ENCODE measurements at regions not wholly inside any gene's neighbourhood (a gene's known extent, or its start where the extent isn't known, plus 50 kb on each side); places are given as distances from the start of the nearest gene placed in this dataset.
A peak's percentile ranks its signal among the peaks of the same experiment; 100 is the strongest.

DNA sequence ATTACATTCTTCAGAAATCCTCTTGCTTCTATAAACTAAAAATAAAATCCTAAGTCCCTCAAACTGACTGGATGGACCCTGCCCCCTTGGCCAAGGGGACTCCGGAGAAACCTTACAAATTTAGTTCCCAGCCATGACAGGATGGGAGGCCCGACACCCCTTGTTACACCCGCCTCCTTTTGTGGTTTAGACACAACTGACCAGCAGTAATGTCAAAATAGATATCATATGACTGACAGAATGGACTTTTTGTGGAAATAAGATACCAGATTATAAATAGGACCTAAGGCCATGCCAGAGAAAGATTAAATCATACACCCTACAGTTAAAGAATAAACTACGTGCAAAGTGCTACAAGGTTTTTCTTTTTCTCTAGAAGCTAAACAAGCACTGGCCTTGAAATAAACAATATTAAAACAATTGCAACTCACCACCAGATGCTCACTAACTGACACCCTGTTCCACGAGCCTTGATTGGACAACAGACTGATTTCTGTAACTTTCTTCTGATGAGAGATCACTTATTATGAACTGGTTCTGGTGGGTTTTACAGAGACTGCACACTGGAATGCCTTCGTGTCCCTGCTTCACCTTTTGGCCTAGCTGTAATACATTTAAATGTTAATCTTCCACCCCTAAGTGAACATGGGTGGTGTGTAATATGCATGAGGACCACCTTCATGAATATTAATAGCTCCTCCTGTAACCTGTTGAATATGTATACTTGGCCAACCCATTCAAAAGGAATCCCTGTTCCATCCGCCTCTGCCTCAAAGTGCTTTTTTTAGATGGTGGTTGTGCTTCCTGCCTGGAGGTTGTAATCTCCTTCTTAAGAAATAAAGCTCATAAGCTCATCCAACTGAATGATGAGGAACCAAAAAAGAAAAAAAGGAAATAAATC is 99.6 kb downstream of the ODF2L start:
- no peak for ATAC-seq
- no peak overlapping the region for H3K27ac Mint-ChIP-seq
- no peak overlapping the region for H3K4me3 Mint-ChIP-seq
- no peaks in the 10 kb centered on the region for H3K4me1 Mint-ChIP-seq
- H3K27me3 Mint-ChIP-seq: peaks cover 21% of the 10 kb centered on the region
- H3K36me3 Mint-ChIP-seq: no peaks in the 10 kb centered on the region
- peaks cover 8% of the 10 kb centered on the region for H3K9me3 Mint-ChIP-seq

GRCh38 chr1:86289746-86290145 is 106.4 kb downstream of the ODF2L start:
- no peak for ATAC-seq
- Mint-ChIP-seq H3K27ac (no peak overlapping the region), H3K4me3 (no peak overlapping the region), H3K36me3 (no peaks in the 10 kb centered on the region), H3K9me3 (peaks cover 10% of the 10 kb centered on the region), H3K27me3 (no peaks in the 10 kb centered on the region), H3K4me1 (no peaks in the 10 kb centered on the region)

DNA sequence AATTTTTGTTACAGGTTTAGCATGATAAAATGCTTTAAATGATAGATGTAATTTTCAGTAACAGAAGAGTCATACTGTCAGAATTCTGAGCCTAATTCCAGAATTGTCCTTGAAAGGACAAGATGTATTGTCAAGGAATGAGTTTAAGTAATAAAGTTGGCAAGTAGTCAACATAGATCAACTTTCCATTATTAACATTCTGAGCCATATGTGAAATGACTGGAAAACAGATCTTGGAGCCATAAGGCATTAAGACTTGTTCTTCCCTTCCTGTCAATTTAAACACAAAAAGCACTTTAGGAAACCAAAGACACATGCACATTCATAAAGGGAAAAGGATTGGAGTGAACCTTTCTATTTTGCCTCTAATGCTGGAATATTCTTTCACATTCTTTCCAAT is 107.0 kb downstream of the ODF2L start:
- H3K4me1 Mint-ChIP-seq: no peaks in the 10 kb centered on the region
- no peak for ATAC-seq
- H3K9me3 Mint-ChIP-seq: peaks cover 10% of the 10 kb centered on the region
- H3K36me3 Mint-ChIP-seq: no peaks in the 10 kb centered on the region
- H3K27me3 Mint-ChIP-seq: no peaks in the 10 kb centered on the region
- no peak overlapping the region for H3K27ac Mint-ChIP-seq
- no peak overlapping the region for H3K4me3 Mint-ChIP-seq

GRCh38 chr1:86288586-86289147 is 107.5 kb downstream of the ODF2L start:
- ATAC-seq: peak; percentile 45
- H3K4me1 Mint-ChIP-seq: no peaks in the 10 kb centered on the region
- no peak overlapping the region for H3K27ac Mint-ChIP-seq

DNA sequence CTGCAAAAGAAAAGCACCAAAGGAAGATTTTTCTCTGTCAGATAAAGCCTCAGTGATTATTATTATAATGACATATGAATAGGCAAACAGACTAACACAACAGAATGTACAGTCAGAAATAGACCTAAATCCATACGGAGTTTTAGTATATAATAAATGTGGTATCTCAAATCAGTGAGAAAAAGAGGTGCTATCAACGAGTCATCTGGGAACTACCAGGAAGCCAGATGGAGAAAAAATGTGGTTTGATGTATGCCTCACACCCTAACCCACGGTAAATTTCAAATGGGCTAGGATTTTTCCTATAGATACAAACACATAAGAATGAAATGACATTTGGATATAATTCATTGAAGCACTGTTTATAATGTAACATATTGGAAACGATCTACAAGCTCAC is 110.3 kb downstream of the ODF2L start:
- no peak for ATAC-seq
- Mint-ChIP-seq H3K9me3 (peaks cover under 1% of the 10 kb centered on the region), H3K36me3 (no peaks in the 10 kb centered on the region), H3K4me1 (no peaks in the 10 kb centered on the region), H3K4me3 (no peak overlapping the region), H3K27ac (no peak overlapping the region), H3K27me3 (peaks cover under 1% of the 10 kb centered on the region)

More at GRCh38 chr1:86288586-86289147, 107.5 kb downstream of the ODF2L start:
- peaks cover 10% of the 10 kb centered on the region for H3K9me3 Mint-ChIP-seq
- no peak overlapping the region for H3K4me3 Mint-ChIP-seq
- no peaks in the 10 kb centered on the region for H3K27me3 Mint-ChIP-seq
- H3K36me3 Mint-ChIP-seq: no peaks in the 10 kb centered on the region

DNA sequence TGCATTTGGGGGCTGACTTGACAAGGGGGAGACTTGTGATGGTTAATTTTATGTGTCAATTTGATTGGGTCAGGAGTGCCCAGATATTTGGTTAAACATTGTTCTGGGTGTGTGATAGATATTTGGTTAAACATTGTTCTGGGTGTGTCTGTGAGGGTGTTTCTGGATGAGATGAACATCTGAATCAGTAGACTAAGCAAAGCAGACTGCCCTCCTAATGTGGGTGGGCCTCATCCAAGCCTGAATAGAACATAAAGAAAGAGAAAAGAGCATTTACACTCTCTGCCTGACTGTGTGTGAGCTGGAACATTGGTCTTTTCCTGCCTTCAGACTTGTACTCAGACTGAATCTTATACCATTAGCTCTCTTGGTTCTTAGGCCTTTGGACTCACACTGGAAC is 113.5 kb downstream of the ODF2L start:
- no peaks in the 10 kb centered on the region for H3K9me3 Mint-ChIP-seq
- no peak for ATAC-seq
- H3K27ac Mint-ChIP-seq: no peak overlapping the region
- peaks cover 7% of the 10 kb centered on the region for H3K27me3 Mint-ChIP-seq
- H3K4me3 Mint-ChIP-seq: no peak overlapping the region
- no peaks in the 10 kb centered on the region for H3K4me1 Mint-ChIP-seq
- no peaks in the 10 kb centered on the region for H3K36me3 Mint-ChIP-seq

DNA sequence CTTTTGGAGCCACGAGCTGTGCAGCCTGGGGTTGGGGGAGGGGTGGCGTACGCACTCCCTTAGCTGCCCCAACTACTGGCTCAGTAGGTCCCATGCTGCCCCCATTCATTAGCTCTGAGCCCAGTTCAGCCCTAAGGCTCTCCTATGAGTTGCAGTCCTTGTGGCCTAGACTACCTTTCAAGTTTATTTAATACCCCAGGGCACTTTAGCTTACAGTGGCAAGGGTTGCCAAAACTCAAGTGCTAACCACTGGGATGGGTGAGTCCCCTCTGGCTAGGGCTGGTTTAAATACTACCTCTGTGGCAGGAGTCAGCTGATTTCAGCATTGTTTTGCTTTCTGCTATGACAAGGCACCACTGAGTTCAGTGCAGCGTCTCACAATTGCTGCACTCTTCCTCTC is 118.2 kb downstream of the ODF2L start:
- Mint-ChIP-seq H3K27me3 (peaks cover 7% of the 10 kb centered on the region), H3K4me1 (no peaks in the 10 kb centered on the region), H3K9me3 (no peaks in the 10 kb centered on the region), H3K36me3 (no peaks in the 10 kb centered on the region), H3K27ac (no peak overlapping the region), H3K4me3 (no peak overlapping the region)
- ATAC-seq: peak; percentile 14

GRCh38 chr1:86273066-86273465 is 116.5 kb upstream of the COL24A1 start:
- Mint-ChIP-seq H3K27ac (no peak overlapping the region), H3K36me3 (no peaks in the 10 kb centered on the region), H3K4me1 (no peaks in the 10 kb centered on the region), H3K4me3 (no peak overlapping the region), H3K27me3 (no peaks in the 10 kb centered on the region), H3K9me3 (no peaks in the 10 kb centered on the region)
- no peak for ATAC-seq

DNA sequence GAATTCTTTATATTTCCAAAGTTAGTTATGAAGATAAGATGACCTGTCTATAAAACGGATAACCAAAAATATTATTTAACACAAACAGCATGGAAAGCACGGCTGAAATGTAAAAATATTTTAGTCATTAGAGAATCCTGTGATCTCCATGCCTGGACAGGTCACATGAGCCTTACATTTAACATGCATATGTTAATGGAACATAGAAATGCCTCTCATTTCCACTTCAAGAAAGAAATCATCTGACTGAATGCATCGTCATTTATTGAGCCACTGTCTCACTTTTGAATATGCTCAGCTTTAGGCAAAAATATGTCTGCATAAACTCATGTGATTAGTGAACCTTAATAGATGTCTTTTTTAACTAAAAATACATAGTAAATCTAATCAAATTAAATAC is 115.5 kb upstream of the COL24A1 start:
- Mint-ChIP-seq H3K4me1 (no peaks in the 10 kb centered on the region), H3K9me3 (no peaks in the 10 kb centered on the region)
- ATAC-seq: no peak

DNA sequence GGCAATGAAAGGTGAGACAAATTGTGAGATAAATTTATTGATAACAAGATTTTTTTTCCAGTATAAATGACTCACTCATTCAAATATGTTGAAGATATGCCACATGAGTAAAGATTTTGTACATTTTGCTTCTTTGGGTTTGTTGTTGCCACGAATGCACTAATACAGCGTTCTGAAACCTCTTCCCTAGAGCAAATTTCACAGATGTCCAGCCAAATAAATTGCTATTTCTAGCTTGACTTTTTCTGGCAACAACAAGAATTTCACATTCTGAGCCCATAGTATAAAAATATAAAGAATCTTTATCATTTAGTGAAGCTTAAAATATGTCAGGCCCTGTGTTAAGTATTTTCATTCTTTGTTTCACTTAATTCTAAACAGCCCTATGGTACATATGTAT is 114.5 kb upstream of the COL24A1 start:
- Mint-ChIP-seq H3K4me3 (no peak overlapping the region), H3K27ac (no peak overlapping the region), H3K36me3 (no peaks in the 10 kb centered on the region), H3K4me1 (no peaks in the 10 kb centered on the region), H3K27me3 (no peaks in the 10 kb centered on the region), H3K9me3 (no peaks in the 10 kb centered on the region)
- ATAC-seq: no peak

More for the DNA sequence above, 115.5 kb upstream of the COL24A1 start:
- no peaks in the 10 kb centered on the region for H3K36me3 Mint-ChIP-seq
- no peaks in the 10 kb centered on the region for H3K27me3 Mint-ChIP-seq
- no peak overlapping the region for H3K4me3 Mint-ChIP-seq
- no peak overlapping the region for H3K27ac Mint-ChIP-seq

GRCh38 chr1:86263101-86263500 is 106.5 kb upstream of the COL24A1 start:
- H3K27ac Mint-ChIP-seq: no peak overlapping the region
- no peaks in the 10 kb centered on the region for H3K4me1 Mint-ChIP-seq
- no peak for ATAC-seq
- H3K36me3 Mint-ChIP-seq: no peaks in the 10 kb centered on the region
- no peak overlapping the region for H3K4me3 Mint-ChIP-seq
- no peaks in the 10 kb centered on the region for H3K9me3 Mint-ChIP-seq
- H3K27me3 Mint-ChIP-seq: no peaks in the 10 kb centered on the region

DNA sequence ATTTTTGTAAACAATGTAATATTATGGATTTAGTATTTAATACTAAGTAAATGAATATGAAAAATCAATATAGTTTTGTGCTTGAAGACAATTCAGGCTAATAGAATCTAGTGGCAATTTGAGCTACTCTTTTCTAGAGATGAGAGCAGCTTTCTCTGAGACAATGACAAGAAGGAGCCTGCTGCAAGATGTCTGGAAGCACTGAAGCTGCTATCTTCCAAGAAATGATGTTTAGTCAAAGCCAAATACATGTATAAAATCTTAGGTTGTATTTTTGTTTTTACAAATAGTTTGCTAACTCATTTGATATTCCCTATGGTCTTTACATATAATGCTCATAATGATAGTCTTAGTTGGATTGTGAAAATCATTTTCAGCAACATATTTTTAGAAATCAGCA is 103.9 kb upstream of the COL24A1 start:
- Mint-ChIP-seq H3K27me3 (no peaks in the 10 kb centered on the region), H3K36me3 (no peaks in the 10 kb centered on the region), H3K9me3 (no peaks in the 10 kb centered on the region), H3K4me1 (no peaks in the 10 kb centered on the region), H3K4me3 (no peak overlapping the region), H3K27ac (no peak overlapping the region)
- ATAC-seq: no peak

- Mint-ChIP-seq H3K9me3 (no peaks in the 10 kb centered on the region), H3K36me3 (no peaks in the 10 kb centered on the region), H3K27ac (no peak overlapping the region), H3K4me3 (no peak overlapping the region), H3K27me3 (no peaks in the 10 kb centered on the region), H3K4me1 (no peaks in the 10 kb centered on the region)
- no peak for ATAC-seq
Observed at GRCh38 chr1:86259390-86259789, 102.8 kb upstream of the COL24A1 start.

DNA sequence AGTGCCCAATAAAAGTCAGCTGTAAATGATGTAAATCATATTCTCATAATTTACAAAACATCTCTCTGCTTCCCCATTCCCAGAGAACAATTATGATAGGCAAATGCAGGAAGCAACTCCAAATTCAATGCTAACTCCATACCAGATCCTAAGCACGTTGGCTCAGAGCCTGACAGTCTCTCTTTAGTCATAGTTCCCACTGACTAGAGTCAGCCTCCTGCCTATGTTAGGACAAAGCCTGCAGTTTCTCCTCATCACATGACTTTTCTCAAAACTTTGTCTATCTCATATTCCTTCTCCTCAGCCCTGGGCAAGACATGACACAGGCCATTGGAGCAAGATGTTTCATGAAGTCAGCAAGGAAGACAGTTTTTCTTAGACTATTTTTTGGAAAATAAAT is 101.5 kb upstream of the COL24A1 start:
- Mint-ChIP-seq H3K4me1 (no peaks in the 10 kb centered on the region), H3K27ac (no peak overlapping the region), H3K36me3 (no peaks in the 10 kb centered on the region), H3K27me3 (no peaks in the 10 kb centered on the region), H3K4me3 (no peak overlapping the region), H3K9me3 (no peaks in the 10 kb centered on the region)
- no peak for ATAC-seq

DNA sequence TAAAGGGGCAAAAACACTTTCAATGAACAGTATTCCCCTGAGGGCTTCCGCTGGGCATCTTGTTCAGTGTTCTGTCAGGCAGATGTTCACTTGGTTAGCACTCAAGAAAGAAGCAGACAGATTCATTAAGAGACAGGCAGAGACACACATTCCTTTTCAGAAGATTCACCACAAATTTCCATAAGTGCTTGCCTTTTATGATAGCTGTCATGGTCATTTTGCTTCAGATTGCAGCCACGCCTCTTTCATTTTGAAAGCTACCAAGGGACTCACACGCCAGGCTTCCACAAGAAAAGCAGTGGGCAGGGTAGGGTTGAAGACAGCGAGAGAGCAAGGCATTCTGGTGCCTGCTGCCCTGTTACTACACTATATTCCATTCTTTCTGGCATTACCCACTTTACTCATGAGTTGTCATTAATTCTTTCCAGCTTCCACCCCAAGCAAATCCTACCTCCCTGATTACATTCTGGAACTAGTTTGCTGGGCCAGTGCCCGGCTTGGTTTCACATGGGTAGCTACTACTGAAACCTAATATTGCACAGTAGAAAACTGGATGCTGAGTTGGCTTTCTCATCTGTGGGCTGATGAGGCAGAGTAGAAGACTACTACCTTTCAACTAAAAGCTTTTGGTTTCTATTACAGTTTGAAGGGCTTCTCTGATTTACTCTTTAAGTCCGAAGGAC is 91.2 kb upstream of the COL24A1 start:
- Mint-ChIP-seq H3K4me3 (no peak overlapping the region), H3K9me3 (peaks cover 1% of the 10 kb centered on the region), H3K27ac (no peak overlapping the region), H3K4me1 (no peaks in the 10 kb centered on the region), H3K27me3 (no peaks in the 10 kb centered on the region), H3K36me3 (no peaks in the 10 kb centered on the region)
- ATAC-seq: no peak

Data from stimulated activated memory B cell treated with anti-CD40 and anti-IgM and Interleukin-4, amounts not matched to agents 10 μg/mL and 1 μg/mL and 100 μg/mL, for 72 hours (primary cell).